ENCODE measurements at regions not wholly inside any gene's neighbourhood (a gene's known extent, or its start where the extent isn't known, plus 50 kb on each side); places are given as distances from the start of the nearest gene placed in this dataset.
"Not testable (repeated sequence)": the region's sequence is repeated elsewhere in the genome, so short reads cannot be mapped to it uniquely, and the experiment has no call there.

GRCh38 chr9:6103911-6104310, 88.5 kb upstream of the RANBP6 start:
- not testable (repeated sequence) for H2BK12ac ChIP-seq (ENCODE audit: low read length); H3K79me1 ChIP-seq (ENCODE audit: low read depth, low read length); H2BK15ac ChIP-seq (ENCODE audit: low read length); H3K9me3 ChIP-seq (replicated peaks in 1 of 2; ENCODE audit: control insufficient read depth in 2 of 2, insufficient read depth in 1 of 2, low read depth in 1 of 2, low read length in 2 of 2); H2AFZ ChIP-seq (ENCODE audit: low read length); H3K23ac ChIP-seq (ENCODE audit: low read depth, low read length, poor library complexity); H4K91ac ChIP-seq (ENCODE audit: low read depth, low read length, poor library complexity); H2AK5ac ChIP-seq (ENCODE audit: low read depth, low read length); H3K18ac ChIP-seq (ENCODE audit: low read length); DNase-seq (ENCODE audit: low spot score); H3K27ac ChIP-seq (replicated peaks; ENCODE audit: low read length); H3K4ac ChIP-seq (ENCODE audit: low read length); H3K27me3 ChIP-seq (ENCODE audit: control insufficient read depth in 3 of 3, insufficient read depth in 3 of 3, low read depth in 1 of 3, low read length in 3 of 3); H3K36me3 ChIP-seq (replicated peaks in 1 of 2; ENCODE audit: control insufficient read depth in 2 of 2, insufficient read depth in 2 of 2, low read length in 2 of 2); H2BK120ac ChIP-seq (ENCODE audit: low read depth, low read length); H3K4me3 ChIP-seq (ENCODE audit: low read length in 2 of 2); H3K9ac ChIP-seq (ENCODE audit: low read depth, low read length, poor library complexity); H3K4me1 ChIP-seq (ENCODE audit: control insufficient read depth in 2 of 2, insufficient read depth in 1 of 2, low read depth in 1 of 2, low read length in 2 of 2); H2BK5ac ChIP-seq (ENCODE audit: low read length); H4K8ac ChIP-seq (ENCODE audit: low read depth, low read length); H3K14ac ChIP-seq (ENCODE audit: low read length); H3K4me2 ChIP-seq (ENCODE audit: insufficient read depth, low read length, poor library complexity, severe bottlenecking)
- WGBS, 2 donors (ENCODE audit: extremely low coverage in 2 of 2, insufficient read length in 2 of 2, insufficient replicate concordance in 1 of 2): no CpG with 5 or more reads among the region's 3 CpGs

GRCh38 chr9:6102336-6102987, 87.0 kb upstream of the RANBP6 start:
- H2AFZ ChIP-seq (ENCODE audit: low read length); H3K23ac ChIP-seq (ENCODE audit: low read depth, low read length, poor library complexity); H3K36me3 ChIP-seq (replicated peaks in 1 of 2; ENCODE audit: control insufficient read depth in 2 of 2, insufficient read depth in 2 of 2, low read length in 2 of 2); H3K18ac ChIP-seq (ENCODE audit: low read length); H2BK5ac ChIP-seq (ENCODE audit: low read length); H4K8ac ChIP-seq (ENCODE audit: low read depth, low read length); H2BK15ac ChIP-seq (ENCODE audit: low read length); H3K4ac ChIP-seq (ENCODE audit: low read length); H4K91ac ChIP-seq (ENCODE audit: low read depth, low read length, poor library complexity); H3K27ac ChIP-seq (replicated peaks; ENCODE audit: low read length); H3K4me1 ChIP-seq (ENCODE audit: control insufficient read depth in 2 of 2, insufficient read depth in 1 of 2, low read depth in 1 of 2, low read length in 2 of 2); H3K14ac ChIP-seq (ENCODE audit: low read length); H3K79me1 ChIP-seq (ENCODE audit: low read depth, low read length); DNase-seq (ENCODE audit: low spot score); H3K4me2 ChIP-seq (ENCODE audit: insufficient read depth, low read length, poor library complexity, severe bottlenecking); H3K27me3 ChIP-seq (ENCODE audit: control insufficient read depth in 3 of 3, insufficient read depth in 3 of 3, low read depth in 1 of 3, low read length in 3 of 3); H3K9me3 ChIP-seq (replicated peaks in 1 of 2; ENCODE audit: control insufficient read depth in 2 of 2, insufficient read depth in 1 of 2, low read depth in 1 of 2, low read length in 2 of 2); H2BK120ac ChIP-seq (ENCODE audit: low read depth, low read length); H2BK12ac ChIP-seq (ENCODE audit: low read length); H3K4me3 ChIP-seq (ENCODE audit: low read length in 2 of 2); H2AK5ac ChIP-seq (ENCODE audit: low read depth, low read length): not testable (repeated sequence)
- peak overlapping the region; percentile 12 for H3K9ac ChIP-seq (ENCODE audit: low read depth, low read length, poor library complexity)
- WGBS, 2 donors (ENCODE audit: extremely low coverage in 2 of 2, insufficient read length in 2 of 2, insufficient replicate concordance in 1 of 2): no CpG with 5 or more reads among the region's 4 CpGs

GRCh38 chr9:6101725-6102124, 86.3 kb upstream of the RANBP6 start:
- H3K4ac ChIP-seq (ENCODE audit: low read length); H2AK5ac ChIP-seq (ENCODE audit: low read depth, low read length); H2BK12ac ChIP-seq (ENCODE audit: low read length); H3K9me3 ChIP-seq (replicated peaks in 1 of 2; ENCODE audit: control insufficient read depth in 2 of 2, insufficient read depth in 1 of 2, low read depth in 1 of 2, low read length in 2 of 2); H2BK5ac ChIP-seq (ENCODE audit: low read length); H3K4me2 ChIP-seq (ENCODE audit: insufficient read depth, low read length, poor library complexity, severe bottlenecking); H3K27me3 ChIP-seq (ENCODE audit: control insufficient read depth in 3 of 3, insufficient read depth in 3 of 3, low read depth in 1 of 3, low read length in 3 of 3); DNase-seq (ENCODE audit: low spot score); H2AFZ ChIP-seq (ENCODE audit: low read length); H3K23ac ChIP-seq (ENCODE audit: low read depth, low read length, poor library complexity); H2BK120ac ChIP-seq (ENCODE audit: low read depth, low read length); H2BK15ac ChIP-seq (ENCODE audit: low read length); H3K18ac ChIP-seq (ENCODE audit: low read length); H3K27ac ChIP-seq (replicated peaks; ENCODE audit: low read length); H4K8ac ChIP-seq (ENCODE audit: low read depth, low read length); H3K4me1 ChIP-seq (ENCODE audit: control insufficient read depth in 2 of 2, insufficient read depth in 1 of 2, low read depth in 1 of 2, low read length in 2 of 2); H4K91ac ChIP-seq (ENCODE audit: low read depth, low read length, poor library complexity); H3K36me3 ChIP-seq (replicated peaks in 1 of 2; ENCODE audit: control insufficient read depth in 2 of 2, insufficient read depth in 2 of 2, low read length in 2 of 2); H3K14ac ChIP-seq (ENCODE audit: low read length); H3K79me1 ChIP-seq (ENCODE audit: low read depth, low read length); H3K9ac ChIP-seq (ENCODE audit: low read depth, low read length, poor library complexity); H3K4me3 ChIP-seq (ENCODE audit: low read length in 2 of 2): not testable (repeated sequence)
- no CpG with 5 or more reads among the region's 1 CpG for WGBS, 2 donors (ENCODE audit: extremely low coverage in 2 of 2, insufficient read length in 2 of 2, insufficient replicate concordance in 1 of 2)

- H2BK120ac ChIP-seq (ENCODE audit: low read depth, low read length); H4K8ac ChIP-seq (ENCODE audit: low read depth, low read length); H2BK15ac ChIP-seq (ENCODE audit: low read length); DNase-seq (ENCODE audit: low spot score); H3K4ac ChIP-seq (ENCODE audit: low read length); H3K23ac ChIP-seq (ENCODE audit: low read depth, low read length, poor library complexity); H2AFZ ChIP-seq (ENCODE audit: low read length); H3K14ac ChIP-seq (ENCODE audit: low read length); H2AK5ac ChIP-seq (ENCODE audit: low read depth, low read length); H3K9me3 ChIP-seq (replicated peaks in 1 of 2; ENCODE audit: control insufficient read depth in 2 of 2, insufficient read depth in 1 of 2, low read depth in 1 of 2, low read length in 2 of 2); H3K9ac ChIP-seq (ENCODE audit: low read depth, low read length, poor library complexity); H3K36me3 ChIP-seq (replicated peaks in 1 of 2; ENCODE audit: control insufficient read depth in 2 of 2, insufficient read depth in 2 of 2, low read length in 2 of 2); H3K18ac ChIP-seq (ENCODE audit: low read length); H3K79me1 ChIP-seq (ENCODE audit: low read depth, low read length); H4K91ac ChIP-seq (ENCODE audit: low read depth, low read length, poor library complexity); H2BK12ac ChIP-seq (ENCODE audit: low read length); H3K4me3 ChIP-seq (ENCODE audit: low read length in 2 of 2); H2BK5ac ChIP-seq (ENCODE audit: low read length); H3K27me3 ChIP-seq (ENCODE audit: control insufficient read depth in 3 of 3, insufficient read depth in 3 of 3, low read depth in 1 of 3, low read length in 3 of 3); H3K27ac ChIP-seq (replicated peaks; ENCODE audit: low read length); H3K4me2 ChIP-seq (ENCODE audit: insufficient read depth, low read length, poor library complexity, severe bottlenecking); H3K4me1 ChIP-seq (ENCODE audit: control insufficient read depth in 2 of 2, insufficient read depth in 1 of 2, low read depth in 1 of 2, low read length in 2 of 2): not testable (repeated sequence)
Observed at GRCh38 chr9:6099346-6099745, 83.9 kb upstream of the RANBP6 start.
